ENCODE measurements at regions not wholly inside any gene's neighbourhood (a gene's known extent, or its start where the extent isn't known, plus 50 kb on each side); places are given as distances from the start of the nearest gene placed in this dataset.

GRCh38 chr17:77867308-77867781 is 91.2 kb upstream of the TNRC6C start:
- no peak for TF ChIP-seq CEBPB (IDR thresholded peaks at IDR 0.05)
- no peak for TF ChIP-seq EP300 (IDR thresholded peaks at IDR 0.05; ENCODE audit: borderline replicate concordance)
- TF ChIP-seq USF1 (IDR thresholded peaks at IDR 0.05): no peak
- no peak for TF ChIP-seq FOXM1 (IDR thresholded peaks at IDR 0.05; ENCODE audit: borderline replicate concordance, low read depth)
- no peak for TF ChIP-seq RAD21 (IDR thresholded peaks at IDR 0.05; ENCODE audit: low read depth)
- no peak for TF ChIP-seq REST (IDR thresholded peaks at IDR 0.05; ENCODE audit: low read depth)
- TF ChIP-seq TAF1 (IDR thresholded peaks at IDR 0.05; ENCODE audit: low read depth): no peak

All from Ishikawa (cell line).